BJ (cell line): ENCODE measurements at regions not wholly inside any gene's neighbourhood (a gene's known extent, or its start where the extent isn't known, plus 50 kb on each side); places are given as distances from the start of the nearest gene placed in this dataset.

Source experiments
- CTCF ChIA-PET: fragments of 350-600 bp; formaldehyde crosslinking; extraction: SDS; loops from one replicate; lab custom pipeline; 2021; ENCODE audit warnings: antibody characterized with exemption, inconsistent platforms; lab: Yijun Ruan, JAX
- POLR2A ChIA-PET: fragments of 300-600 bp; sonication (Branson Sonifier 250); formaldehyde crosslinking; extraction: SDS; loops from one replicate; lab custom pipeline; 2021; ENCODE audit warnings: antibody characterized with exemption; lab: Charles Lee
- DNase-seq: peaks from one replicate; pipeline ENCODE4 v3.0.0-alpha.2; 2011; ENCODE audit warnings: low read depth
- H3K27me3 ChIP-seq: 2 replicates; pipeline ENCODE4 v1.6.0; 2011; ENCODE audit warnings: low read length; ENCODE audit not compliant: control insufficient read depth, insufficient read depth
- H3K36me3 ChIP-seq: 2 replicates; pipeline ENCODE4 v1.5.1; 2011; ENCODE audit warnings: low read length; ENCODE audit not compliant: control insufficient read depth, insufficient read depth
- H3K4me3 ChIP-seq: 2 replicates; pipeline ENCODE4 v1.5.1; 2011; ENCODE audit warnings: low read depth, mild to moderate bottlenecking, control low read depth, low read length
- TF ChIP-seq, protein P1 (sequence below): IDR thresholded peaks from 2 replicates; pipeline ENCODE4 v1.5.1; 2011; ENCODE audit warnings: low read depth, mild to moderate bottlenecking, control low read depth, inconsistent platforms, low read length, moderate library complexity; ENCODE audit not compliant: insufficient read depth

DNA sequence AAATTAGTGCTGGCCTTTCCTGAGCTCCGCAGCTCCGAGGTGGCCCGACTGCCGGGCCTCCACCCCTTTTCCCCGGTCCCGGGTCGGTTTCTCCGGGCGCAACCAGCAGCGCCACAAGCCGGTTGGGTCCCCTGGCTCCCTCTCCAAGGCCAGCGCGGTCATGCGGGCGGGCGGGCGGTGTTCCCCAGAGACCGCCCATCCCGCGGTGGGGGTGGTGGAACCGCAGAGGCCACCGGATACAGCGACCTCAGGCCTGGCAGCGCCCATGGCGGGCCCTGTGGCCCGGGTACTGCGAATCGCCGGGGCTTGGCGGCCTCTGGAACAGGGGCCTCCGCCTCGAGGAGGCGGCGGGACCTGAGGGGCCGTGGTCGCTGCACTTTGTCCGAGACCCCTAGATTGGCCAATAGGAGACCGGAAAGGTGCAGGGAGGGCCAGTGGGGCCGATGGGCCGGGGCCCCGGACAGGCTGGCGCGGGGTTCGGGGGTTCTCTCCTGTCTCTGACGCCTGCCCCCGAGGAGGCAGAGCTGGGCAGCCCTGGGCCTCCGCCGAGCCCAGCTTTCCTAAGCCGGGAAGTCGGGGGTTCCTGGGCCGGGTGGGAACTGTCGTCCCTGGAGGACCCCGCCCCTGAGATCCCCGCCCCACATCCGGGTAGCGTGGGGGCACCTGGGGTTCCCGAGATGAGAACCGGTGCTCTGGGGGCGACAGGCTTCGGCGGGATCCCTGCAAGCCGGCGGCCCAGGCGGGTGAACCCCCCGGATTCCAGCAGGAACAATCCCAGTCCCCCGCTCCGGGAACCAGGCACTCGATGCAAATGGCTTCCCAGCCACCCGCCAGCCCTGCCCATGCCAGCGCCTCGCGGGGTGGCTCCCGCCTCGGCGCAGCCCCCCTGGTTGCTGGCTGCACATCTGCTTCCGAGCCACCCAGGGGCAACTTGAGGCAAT is 293.9 kb downstream of the ZSWIM6 start:
- H3K27me3 ChIP-seq: no peaks in the 10 kb centered on the region
- TF ChIP-seq, protein P1, sequence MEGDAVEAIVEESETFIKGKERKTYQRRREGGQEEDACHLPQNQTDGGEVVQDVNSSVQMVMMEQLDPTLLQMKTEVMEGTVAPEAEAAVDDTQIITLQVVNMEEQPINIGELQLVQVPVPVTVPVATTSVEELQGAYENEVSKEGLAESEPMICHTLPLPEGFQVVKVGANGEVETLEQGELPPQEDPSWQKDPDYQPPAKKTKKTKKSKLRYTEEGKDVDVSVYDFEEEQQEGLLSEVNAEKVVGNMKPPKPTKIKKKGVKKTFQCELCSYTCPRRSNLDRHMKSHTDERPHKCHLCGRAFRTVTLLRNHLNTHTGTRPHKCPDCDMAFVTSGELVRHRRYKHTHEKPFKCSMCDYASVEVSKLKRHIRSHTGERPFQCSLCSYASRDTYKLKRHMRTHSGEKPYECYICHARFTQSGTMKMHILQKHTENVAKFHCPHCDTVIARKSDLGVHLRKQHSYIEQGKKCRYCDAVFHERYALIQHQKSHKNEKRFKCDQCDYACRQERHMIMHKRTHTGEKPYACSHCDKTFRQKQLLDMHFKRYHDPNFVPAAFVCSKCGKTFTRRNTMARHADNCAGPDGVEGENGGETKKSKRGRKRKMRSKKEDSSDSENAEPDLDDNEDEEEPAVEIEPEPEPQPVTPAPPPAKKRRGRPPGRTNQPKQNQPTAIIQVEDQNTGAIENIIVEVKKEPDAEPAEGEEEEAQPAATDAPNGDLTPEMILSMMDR: no peak
- peak overlapping the region; percentile 35 for H3K4me3 ChIP-seq
- no peaks in the 10 kb centered on the region for H3K36me3 ChIP-seq
- ChIA-PET POLR2A (no interaction called here), CTCF (interaction anchor here (0.5 kb wide), 1 partner anchor 1746 kb away, joined by 6 read pairs; no protein-coding TSS in a partner anchor)
- DNase-seq: no peak

DNA sequence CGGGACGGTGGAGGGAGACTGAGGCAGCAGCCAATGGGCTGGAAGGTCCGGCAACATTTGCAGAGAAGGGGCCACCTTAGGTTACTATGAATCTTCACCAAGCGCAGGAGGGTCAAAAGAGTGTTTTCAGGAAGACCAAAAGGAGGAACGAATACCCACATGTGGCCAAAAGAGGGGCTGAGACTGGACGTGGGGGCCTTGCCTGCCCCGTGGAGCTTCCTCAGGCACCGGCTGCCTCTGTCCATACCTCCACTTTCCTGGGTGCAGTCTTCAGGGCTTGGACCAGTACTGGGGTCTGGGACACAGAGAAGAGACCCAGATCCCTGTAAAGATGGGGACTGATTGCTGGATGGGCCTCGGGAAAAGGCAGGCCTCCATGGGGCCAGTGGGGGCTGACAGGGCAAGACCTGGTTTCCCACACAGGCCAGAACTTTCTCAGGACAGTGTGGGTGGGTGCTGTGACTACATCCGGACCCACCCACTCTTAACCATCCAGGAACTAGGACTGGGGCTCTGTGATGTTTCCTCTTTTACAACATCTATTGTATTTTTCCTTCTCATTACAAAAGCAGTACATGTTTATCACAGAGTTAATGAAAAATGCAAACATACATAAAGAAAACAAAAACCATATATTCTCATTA is 294.7 kb downstream of the ZSWIM6 start:
- DNase-seq: no peak
- H3K36me3 ChIP-seq: no peaks in the 10 kb centered on the region
- H3K4me3 ChIP-seq: no peak overlapping the region
- no peaks in the 10 kb centered on the region for H3K27me3 ChIP-seq
- POLR2A ChIA-PET: interaction anchor here (0.5 kb wide), 1 partner anchor 517 kb away, joined by 3 read pairs; no protein-coding TSS in a partner anchor
- CTCF ChIA-PET: no interaction called here
- TF ChIP-seq, protein P1: no peak

DNA sequence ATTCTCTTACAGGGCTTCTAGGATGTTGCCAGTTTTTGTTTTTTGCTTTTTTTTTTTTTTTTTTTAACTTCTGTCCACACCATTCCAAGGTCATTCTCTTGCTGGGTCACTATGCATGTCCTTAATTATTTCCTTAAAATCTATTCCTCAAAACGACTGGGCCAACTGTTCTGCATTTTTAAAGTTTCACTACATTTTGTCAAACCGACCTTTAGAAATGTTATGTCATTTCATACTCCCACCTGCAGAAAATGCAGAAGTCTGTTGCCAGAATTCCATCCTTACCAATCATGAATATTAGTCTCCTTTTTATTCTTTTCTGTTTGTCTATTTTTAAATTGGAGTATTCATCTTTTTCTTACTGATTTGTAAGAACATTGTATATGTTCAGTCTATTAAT is 295.5 kb downstream of the ZSWIM6 start:
- H3K36me3 ChIP-seq: no peaks in the 10 kb centered on the region
- CTCF ChIA-PET: no interaction called here
- POLR2A ChIA-PET: no interaction called here
- no peaks in the 10 kb centered on the region for H3K27me3 ChIP-seq
- no peak overlapping the region for H3K4me3 ChIP-seq
- TF ChIP-seq, protein P1: no peak
- no peak for DNase-seq

DNA sequence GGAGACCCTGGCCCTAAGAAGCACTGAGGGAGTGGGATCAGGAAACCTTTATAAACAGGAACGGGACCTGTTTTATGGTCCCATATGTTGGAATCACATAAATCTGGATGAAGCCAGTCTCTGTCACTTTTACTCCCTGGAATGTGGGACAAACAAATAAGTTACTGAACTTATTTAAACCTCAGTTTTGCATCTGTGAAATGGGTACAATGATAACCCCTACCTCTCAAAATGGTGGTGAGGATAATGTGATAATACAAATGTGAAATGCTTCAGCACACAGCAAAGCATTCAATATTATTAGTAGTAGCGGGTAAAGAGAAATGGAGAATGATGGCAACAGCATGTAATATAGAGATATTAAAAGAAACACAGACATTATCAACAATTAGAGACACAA is 298.9 kb downstream of the ZSWIM6 start:
- POLR2A ChIA-PET: no interaction called here
- H3K4me3 ChIP-seq: no peak overlapping the region
- DNase-seq: no peak
- CTCF ChIA-PET: interaction anchor here (0.5 to 1.0 kb wide), 2 partner anchors 11 to 14 kb away, joined by 3 read pairs; no protein-coding TSS in a partner anchor
- H3K27me3 ChIP-seq: no peaks in the 10 kb centered on the region
- TF ChIP-seq, protein P1: no peak
- no peaks in the 10 kb centered on the region for H3K36me3 ChIP-seq

DNA sequence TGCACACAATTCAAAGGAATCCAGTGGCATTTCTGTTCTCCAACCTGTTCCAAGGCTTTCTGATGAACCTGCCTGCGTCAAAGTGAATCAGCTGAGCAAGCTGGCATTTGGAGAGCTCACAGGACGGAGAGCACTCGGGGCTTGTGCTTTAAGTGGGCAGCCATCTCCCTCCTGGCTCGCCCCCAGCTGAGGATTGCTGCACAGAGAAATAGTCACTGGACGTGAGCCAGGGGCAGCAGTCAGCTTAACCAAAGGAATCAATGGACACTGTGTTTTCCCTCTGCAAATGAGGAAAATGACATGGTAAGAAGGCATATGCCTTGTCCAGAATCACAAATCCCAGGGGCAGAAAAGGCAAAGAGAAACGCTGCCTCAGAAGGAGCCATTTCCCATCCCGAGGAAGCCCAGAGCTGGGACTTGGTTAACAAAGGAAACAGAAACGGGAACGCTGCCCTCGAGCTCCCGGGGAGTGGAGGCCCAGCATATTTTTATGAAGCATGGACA is 299.4 kb downstream of the ZSWIM6 start:
- CTCF ChIA-PET: interaction anchor here (0.5 kb wide), 1 partner anchor 15 kb away, joined by 3 read pairs; no protein-coding TSS in a partner anchor

More for the DNA sequence above, 299.4 kb downstream of the ZSWIM6 start:
- H3K36me3 ChIP-seq: no peaks in the 10 kb centered on the region
- H3K4me3 ChIP-seq: no peak overlapping the region
- no peak for DNase-seq
- POLR2A ChIA-PET: no interaction called here
- TF ChIP-seq, protein P1: no peak
- no peaks in the 10 kb centered on the region for H3K27me3 ChIP-seq
